Endodermal cell (in vitro differentiated cells): ENCODE measurements at regions not wholly inside any gene's neighbourhood (a gene's known extent, or its start where the extent isn't known, plus 50 kb on each side); places are given as distances from the start of the nearest gene placed in this dataset.

ENCODE experiments used
- DNase-seq: peaks from one replicate; pipeline ENCODE4 v3.0.0-alpha.2; 2017
- H3K27ac ChIP-seq: 2 replicates; pipeline ENCODE4 v1.5.1; 2013; ENCODE audit warnings: mild to moderate bottlenecking, low read depth, low read length, moderate library complexity
- H3K27me3 ChIP-seq: 2 replicates; pipeline ENCODE4 v1.6.1; 2013; ENCODE audit warnings: mild to moderate bottlenecking, low read length, moderate library complexity; ENCODE audit not compliant: insufficient read depth, control insufficient read depth, poor library complexity, severe bottlenecking
- H3K36me3 ChIP-seq: 2 replicates; pipeline ENCODE4 v1.7.0; 2013; ENCODE audit warnings: mild to moderate bottlenecking, low read length, moderate library complexity; ENCODE audit not compliant: control insufficient read depth, insufficient read depth
- H3K4me1 ChIP-seq: one replicate; pipeline ENCODE4 v1.7.0; 2013; ENCODE audit warnings: low read length; ENCODE audit not compliant: control insufficient read depth, insufficient read depth
- H3K4me3 ChIP-seq: 2 replicates; pipeline ENCODE4 v1.5.1; 2013; ENCODE audit warnings: mild to moderate bottlenecking, low read length, moderate library complexity
- H3K9ac ChIP-seq: 2 replicates; pipeline ENCODE4 v1.6.1; 2013; ENCODE audit warnings: mild to moderate bottlenecking, low read length, moderate library complexity; ENCODE audit not compliant: poor library complexity, severe bottlenecking; ENCODE audit errors: extremely low read depth
- H3K9me3 ChIP-seq: 2 replicates; pipeline ENCODE4 v1.6.1; 2013; ENCODE audit warnings: mild to moderate bottlenecking, low read length, moderate library complexity; ENCODE audit not compliant: control insufficient read depth
- H3K27ac Mint-ChIP-seq: 2 replicates; pipeline ENCODE4 v1.8.0; 2020; ENCODE audit warnings: mixed read lengths
- H3K27me3 Mint-ChIP-seq: 2 replicates; pipeline ENCODE4 v1.8.0; 2021; ENCODE audit warnings: mild to moderate bottlenecking, mixed read lengths; ENCODE audit not compliant: insufficient read depth
- H3K36me3 Mint-ChIP-seq: 2 replicates; pipeline ENCODE4 v1.8.0; 2020; ENCODE audit warnings: low read depth, mixed read lengths
- H3K4me1 Mint-ChIP-seq: 2 replicates; pipeline ENCODE4 v1.8.0; 2020; ENCODE audit warnings: mixed read lengths
- H3K4me3 Mint-ChIP-seq: 2 replicates; pipeline ENCODE4 v1.8.0; 2020; ENCODE audit warnings: mild to moderate bottlenecking, moderate library complexity, mixed read lengths
- H3K9me3 Mint-ChIP-seq: 2 replicates; pipeline ENCODE4 v1.8.0; 2020; ENCODE audit warnings: mild to moderate bottlenecking, mixed read lengths
- CTCF ChIP-seq: fragments of 200-600 bp; sonication (generic); conservative IDR thresholded peaks from 2 replicates; pipeline ENCODE4 v1.5.0; 2021; ENCODE audit warnings: antibody characterized with exemption, mild to moderate bottlenecking
- WGBS, 2 experiments: methylation state at CpG; one replicate each; pipeline versions ENCODE4 v1.1.5 to v1.1.7; 2013; ENCODE audit warnings: missing lambda C conversion rate in 2 of 2, mixed read lengths in 1 of 2; ENCODE audit not compliant: insufficient coverage in 1 of 2, insufficient read length in 1 of 2; 5-methylcytosine and 5-hydroxymethylcytosine counted together

- no peaks in the 10 kb centered on the region for H3K27me3 ChIP-seq
- peaks cover 9% of the 10 kb centered on the region for H3K4me1 ChIP-seq
- H3K9me3 ChIP-seq = no peaks in the 10 kb centered on the region
- no peak overlapping the region for H3K4me3 ChIP-seq
- Mint-ChIP-seq H3K36me3 (peaks cover 4% of the 10 kb centered on the region), H3K4me1 (peaks cover 32% of the 10 kb centered on the region), H3K27ac (no peak overlapping the region), H3K4me3 (no peak overlapping the region), H3K9me3 (no peaks in the 10 kb centered on the region), H3K27me3 (no peaks in the 10 kb centered on the region)
- no peak for DNase-seq
- H3K9ac ChIP-seq = no peak overlapping the region
- H3K27ac ChIP-seq = no peak overlapping the region
- 91 to 98% methylated on average over 4 of the region's 4 CpGs for WGBS, 2 experiments
- no peaks in the 10 kb centered on the region for H3K36me3 ChIP-seq
- no peak for TF ChIP-seq CTCF
Measured at GRCh38 chr4:30930276-30930675, 210.1 kb downstream of the PCDH7 start.

GRCh38 chr4:30932581-30932980, 212.4 kb downstream of the PCDH7 start:
- H3K27ac ChIP-seq = no peak overlapping the region
- Mint-ChIP-seq H3K36me3 (no peaks in the 10 kb centered on the region), H3K27me3 (no peaks in the 10 kb centered on the region), H3K27ac (no peak overlapping the region), H3K4me3 (no peak overlapping the region), H3K4me1 (peaks cover 23% of the 10 kb centered on the region), H3K9me3 (no peaks in the 10 kb centered on the region)
- WGBS, 2 experiments = 94 to 100% methylated on average over 1 to 3 of the region's 3 CpGs
- H3K4me1 ChIP-seq = peaks cover 9% of the 10 kb centered on the region
- no peak for TF ChIP-seq CTCF
- no peaks in the 10 kb centered on the region for H3K27me3 ChIP-seq
- H3K9ac ChIP-seq = no peak overlapping the region
- no peak overlapping the region for H3K4me3 ChIP-seq
- no peaks in the 10 kb centered on the region for H3K9me3 ChIP-seq
- no peaks in the 10 kb centered on the region for H3K36me3 ChIP-seq
- no peak for DNase-seq

GRCh38 chr4:30939069-30939468, 218.9 kb downstream of the PCDH7 start:
- no peaks in the 10 kb centered on the region for H3K36me3 ChIP-seq
- H3K9me3 ChIP-seq = no peaks in the 10 kb centered on the region
- no peak overlapping the region for H3K4me3 Mint-ChIP-seq
- no peaks in the 10 kb centered on the region for H3K27me3 Mint-ChIP-seq
- no peaks in the 10 kb centered on the region for H3K36me3 Mint-ChIP-seq
- no peaks in the 10 kb centered on the region for H3K9me3 Mint-ChIP-seq
- no peak for DNase-seq
- peaks cover 6% of the 10 kb centered on the region for H3K4me1 Mint-ChIP-seq
- TF ChIP-seq CTCF = no peak
- no peak overlapping the region for H3K4me3 ChIP-seq
- no peak overlapping the region for H3K9ac ChIP-seq
- H3K4me1 ChIP-seq = no peaks in the 10 kb centered on the region
- H3K27ac Mint-ChIP-seq = no peak overlapping the region
- no peaks in the 10 kb centered on the region for H3K27me3 ChIP-seq
- H3K27ac ChIP-seq = no peak overlapping the region
